ENCODE measurements at regions not wholly inside any gene's neighbourhood (a gene's known extent, or its start where the extent isn't known, plus 50 kb on each side); places are given as distances from the start of the nearest gene placed in this dataset.

- no peak for DNase-seq
Measured at GRCh38 chr1:5254975-5255374, 600.6 kb downstream of the AJAP1 start.

GRCh38 chr1:5254131-5254725 is 599.8 kb downstream of the AJAP1 start:
- no peak for DNase-seq

GRCh38 chr1:5253036-5253435 is 598.6 kb downstream of the AJAP1 start:
- no peak for DNase-seq

- no peak for DNase-seq
Measured at GRCh38 chr1:5250336-5250735, 595.9 kb downstream of the AJAP1 start.

- DNase-seq: no peak
Measured at GRCh38 chr1:5245348-5245747, 590.9 kb downstream of the AJAP1 start.

- DNase-seq: no peak
Measured at GRCh38 chr1:5244631-5245285, 590.3 kb downstream of the AJAP1 start.

- DNase-seq: no peak
Measured at GRCh38 chr1:5242850-5243249, 588.4 kb downstream of the AJAP1 start.

GRCh38 chr1:5239911-5240310 is 585.5 kb downstream of the AJAP1 start:
- DNase-seq: no peak

- no peak for DNase-seq
Measured at GRCh38 chr1:5238351-5239130, 584.1 kb downstream of the AJAP1 start.

GRCh38 chr1:5235355-5235899 is 581.0 kb downstream of the AJAP1 start:
- no peak for DNase-seq

GRCh38 chr1:5232537-5232936 is 578.1 kb downstream of the AJAP1 start:
- no peak for DNase-seq

- DNase-seq: no peak
Measured at GRCh38 chr1:5231541-5232315, 577.3 kb downstream of the AJAP1 start.

GRCh38 chr1:5227114-5227513 is 572.7 kb downstream of the AJAP1 start:
- DNase-seq: no peak

- no peak for DNase-seq
Measured at GRCh38 chr1:5225707-5226704, 571.6 kb downstream of the AJAP1 start.

- no peak for DNase-seq
Measured at GRCh38 chr1:5223206-5223605, 568.8 kb downstream of the AJAP1 start.

- no peak for DNase-seq
Measured at GRCh38 chr1:5222626-5223025, 568.2 kb downstream of the AJAP1 start.

GRCh38 chr1:5221451-5221850 is 567.0 kb downstream of the AJAP1 start:
- DNase-seq: no peak

GRCh38 chr1:5220821-5221220 is 566.4 kb downstream of the AJAP1 start:
- no peak for DNase-seq

- no peak for DNase-seq
Measured at GRCh38 chr1:5220421-5220820, 566.0 kb downstream of the AJAP1 start.

- no peak for DNase-seq
Measured at GRCh38 chr1:5200006-5200405, 545.6 kb downstream of the AJAP1 start.

- DNase-seq: no peak
Measured at GRCh38 chr1:5198328-5198727, 543.9 kb downstream of the AJAP1 start.

GRCh38 chr1:5191470-5191869 is 537.1 kb downstream of the AJAP1 start:
- DNase-seq: no peak

Data from NCI-H526 (cell line).